Hepatocyte (in vitro differentiated cells): ENCODE measurements at regions not wholly inside any gene's neighbourhood (a gene's known extent, or its start where the extent isn't known, plus 50 kb on each side); places are given as distances from the start of the nearest gene placed in this dataset.

ENCODE experiments used
- CTCF ChIP-seq: fragments of 200-600 bp; sonication (generic); IDR thresholded peaks from 2 replicates; pipeline ENCODE4 v1.5.1; 2016; ENCODE audit warnings: antibody characterized with exemption, mild to moderate bottlenecking; ENCODE audit not compliant: poor library complexity
- EZH2 ChIP-seq: fragments of 200-600 bp; sonication (generic); IDR thresholded peaks from 2 replicates; pipeline ENCODE4 v1.6.1; 2016; ENCODE audit warnings: antibody characterized with exemption, mild to moderate bottlenecking, borderline replicate concordance
- EZH2phosphoT487 ChIP-seq: fragments of 200-600 bp; sonication (generic); IDR thresholded peaks from one replicate; pipeline ENCODE4 v1.6.1; 2018; ENCODE audit warnings: antibody characterized with exemption, mild to moderate bottlenecking, low read depth, moderate library complexity; ENCODE audit not compliant: unreplicated experiment, severe bottlenecking

GRCh38 chr9:99300103-99300439 lies 78.0 kb downstream of the SEC61B start:
- no peak for TF ChIP-seq CTCF
- no peak for TF ChIP-seq EZH2
- no peak for TF ChIP-seq EZH2phosphoT487
